HT-29 (cell line): ENCODE measurements at regions not wholly inside any gene's neighbourhood (a gene's known extent, or its start where the extent isn't known, plus 50 kb on each side); places are given as distances from the start of the nearest gene placed in this dataset.

ENCODE experiments used
- DNase-seq: peaks from one replicate; pipeline ENCODE4 v3.0.0-alpha.2; 2015; ENCODE audit warnings: low spot score

- DNase-seq, result no peak
Observed at GRCh38 chr2:16175247-16175825, 235.0 kb downstream of the MYCN start.

GRCh38 chr2:16174693-16175045 lies 234.3 kb downstream of the MYCN start:
- no peak for DNase-seq

GRCh38 chr2:16173893-16174692 lies 233.7 kb downstream of the MYCN start:
- no peak for DNase-seq

- no peak for DNase-seq
Observed at GRCh38 chr2:16172324-16173175, 232.2 kb downstream of the MYCN start.

- no peak for DNase-seq
Observed at GRCh38 chr2:16171425-16171920, 231.1 kb downstream of the MYCN start.

- no peak for DNase-seq
Observed at GRCh38 chr2:16170675-16171424, 230.5 kb downstream of the MYCN start.

- no peak for DNase-seq
Observed at GRCh38 chr2:16169381-16169960, 229.1 kb downstream of the MYCN start.

- no peak for DNase-seq
Observed at GRCh38 chr2:16168506-16169264, 228.3 kb downstream of the MYCN start.

- no peak for DNase-seq
Observed at GRCh38 chr2:16167870-16168426, 227.6 kb downstream of the MYCN start.

GRCh38 chr2:16167451-16167861 lies 227.1 kb downstream of the MYCN start:
- DNase-seq, result no peak

- DNase-seq, result no peak
Observed at GRCh38 chr2:16166327-16166981, 226.1 kb downstream of the MYCN start.

- DNase-seq, result no peak
Observed at GRCh38 chr2:16165518-16166326, 225.4 kb downstream of the MYCN start.

GRCh38 chr2:16162491-16163040 lies 222.2 kb downstream of the MYCN start:
- DNase-seq, result no peak

- DNase-seq, result no peak
Observed at GRCh38 chr2:16161768-16162490, 221.6 kb downstream of the MYCN start.

- DNase-seq, result no peak
Observed at GRCh38 chr2:16161085-16161565, 220.8 kb downstream of the MYCN start.

GRCh38 chr2:16160281-16161084 lies 220.1 kb downstream of the MYCN start:
- no peak for DNase-seq

GRCh38 chr2:16156411-16156810 lies 216.1 kb downstream of the MYCN start:
- DNase-seq, result no peak
